Chondrocyte (in vitro differentiated cells): ENCODE measurements at regions not wholly inside any gene's neighbourhood (a gene's known extent, or its start where the extent isn't known, plus 50 kb on each side); places are given as distances from the start of the nearest gene placed in this dataset.

Experiments used
- DNase-seq: peaks from one replicate; pipeline ENCODE4 v3.0.0; 2021; ENCODE audit warnings: mixed read lengths, low spot score
- H3K27ac Mint-ChIP-seq: one replicate; pipeline ENCODE4 v1.8.0; 2021; ENCODE audit warnings: mild to moderate bottlenecking, moderate library complexity, mixed read lengths; ENCODE audit not compliant: unreplicated experiment
- H3K27me3 Mint-ChIP-seq: 2 replicates; pipeline ENCODE4 v1.8.0; 2021; ENCODE audit warnings: low read depth, mixed read lengths
- H3K36me3 Mint-ChIP-seq: 2 replicates; pipeline ENCODE4 v1.8.0; 2021; ENCODE audit warnings: low read depth, mixed read lengths
- H3K4me1 Mint-ChIP-seq: 2 replicates; pipeline ENCODE4 v1.8.0; 2021; ENCODE audit warnings: low read depth, mild to moderate bottlenecking, mixed read lengths
- H3K4me3 Mint-ChIP-seq: one replicate; pipeline ENCODE4 v1.8.0; 2021; ENCODE audit warnings: mild to moderate bottlenecking, moderate library complexity, mixed read lengths; ENCODE audit not compliant: unreplicated experiment
- H3K9me3 Mint-ChIP-seq: 2 replicates; pipeline ENCODE4 v1.8.0; 2021; ENCODE audit warnings: low read depth, mixed read lengths
- CTCF ChIP-seq: fragments of 200-600 bp; sonication (generic); IDR thresholded peaks from 2 replicates; pipeline ENCODE4 v1.5.0; 2021; ENCODE audit warnings: antibody characterized with exemption, mild to moderate bottlenecking, moderate library complexity

GRCh38 chr5:144017119-144017518, 153.3 kb downstream of the YIPF5 start:
- no peaks in the 10 kb centered on the region for H3K36me3 Mint-ChIP-seq
- peaks cover 2% of the 10 kb centered on the region for H3K27me3 Mint-ChIP-seq
- peaks cover 14% of the 10 kb centered on the region for H3K9me3 Mint-ChIP-seq
- DNase-seq: no peak
- H3K27ac Mint-ChIP-seq: no peak overlapping the region
- H3K4me3 Mint-ChIP-seq: no peak overlapping the region
- TF ChIP-seq CTCF: no peak
- peaks cover 6% of the 10 kb centered on the region for H3K4me1 Mint-ChIP-seq

DNA sequence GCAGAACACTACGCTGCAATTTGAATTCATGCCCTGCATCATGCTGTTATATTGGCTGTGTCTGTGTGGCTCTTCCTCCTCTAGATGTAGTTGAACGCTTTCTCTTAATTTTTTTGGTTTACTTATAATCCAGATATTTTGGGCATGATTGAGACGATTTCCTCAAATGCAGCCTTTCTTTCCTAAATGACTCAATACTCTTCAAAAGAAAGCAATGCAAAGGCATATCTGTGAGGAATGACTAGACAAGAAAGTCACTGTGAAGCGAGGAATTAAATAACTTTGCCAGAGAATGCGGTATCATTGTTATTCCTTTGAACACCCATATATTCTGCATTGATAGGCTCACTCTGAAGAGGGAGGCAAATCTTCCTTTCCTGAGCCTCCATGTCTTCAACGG, 152.8 kb downstream of the YIPF5 start:
- Mint-ChIP-seq H3K36me3 (peaks cover 2% of the 10 kb centered on the region), H3K9me3 (peaks cover 14% of the 10 kb centered on the region), H3K27me3 (peaks cover 2% of the 10 kb centered on the region), H3K27ac (no peak overlapping the region), H3K4me3 (no peak overlapping the region), H3K4me1 (peaks cover 6% of the 10 kb centered on the region)
- no peak for DNase-seq
- TF ChIP-seq CTCF: no peak

DNA sequence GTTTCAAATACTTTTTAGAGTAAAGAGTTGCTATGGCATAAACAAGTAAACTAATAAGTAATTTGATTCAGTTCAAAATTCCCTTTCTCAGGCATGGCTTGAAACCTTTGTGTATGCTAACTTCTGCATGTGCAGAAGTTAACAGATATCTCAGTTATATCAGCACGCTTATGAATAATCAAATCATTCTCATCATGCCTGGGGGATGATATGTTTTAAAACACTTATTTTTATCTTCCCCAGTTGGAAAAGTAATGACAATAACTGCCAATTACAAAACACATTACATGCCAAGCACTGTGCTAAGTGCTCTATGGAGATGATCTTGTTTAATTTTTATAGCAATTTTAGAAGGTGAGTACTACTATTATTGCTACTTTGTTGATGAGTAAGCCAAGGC, 146.4 kb downstream of the YIPF5 start:
- H3K9me3 Mint-ChIP-seq: peaks cover 3% of the 10 kb centered on the region
- peaks cover 2% of the 10 kb centered on the region for H3K36me3 Mint-ChIP-seq
- H3K4me1 Mint-ChIP-seq: peaks cover 16% of the 10 kb centered on the region
- no peak for DNase-seq
- TF ChIP-seq CTCF: no peak
- H3K27ac Mint-ChIP-seq: no peak overlapping the region
- no peak overlapping the region for H3K4me3 Mint-ChIP-seq
- no peaks in the 10 kb centered on the region for H3K27me3 Mint-ChIP-seq

GRCh38 chr5:144024545-144024944, 145.9 kb downstream of the YIPF5 start:
- no peak for DNase-seq
- Mint-ChIP-seq H3K9me3 (peaks cover 3% of the 10 kb centered on the region), H3K36me3 (peaks cover 2% of the 10 kb centered on the region), H3K4me3 (no peak overlapping the region), H3K4me1 (peaks cover 15% of the 10 kb centered on the region), H3K27ac (no peak overlapping the region), H3K27me3 (no peaks in the 10 kb centered on the region)
- no peak for TF ChIP-seq CTCF

DNA sequence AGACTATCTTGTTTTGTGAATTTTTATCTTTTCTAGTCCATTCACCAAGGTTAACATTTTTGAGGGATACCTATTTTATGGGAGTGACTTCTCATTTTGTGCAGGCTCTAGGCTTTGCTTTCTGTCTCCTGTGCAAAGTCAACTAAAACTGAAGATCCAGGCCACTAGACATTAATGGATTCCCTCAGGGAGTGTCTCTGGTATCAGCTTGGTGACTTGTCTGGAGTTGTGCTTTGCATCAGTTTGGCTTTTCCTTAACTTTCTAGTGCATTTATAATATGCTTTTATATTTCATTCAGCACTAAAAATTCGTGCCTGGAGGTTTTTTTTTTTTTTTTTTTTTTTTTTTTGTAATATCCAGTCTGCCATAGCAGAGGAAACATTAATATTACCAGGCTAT, 144.2 kb downstream of the YIPF5 start:
- TF ChIP-seq CTCF: no peak
- no peak overlapping the region for H3K27ac Mint-ChIP-seq
- no peak overlapping the region for H3K4me3 Mint-ChIP-seq
- H3K9me3 Mint-ChIP-seq: no peaks in the 10 kb centered on the region
- H3K27me3 Mint-ChIP-seq: no peaks in the 10 kb centered on the region
- peaks cover 15% of the 10 kb centered on the region for H3K4me1 Mint-ChIP-seq
- no peak for DNase-seq
- H3K36me3 Mint-ChIP-seq: peaks cover 2% of the 10 kb centered on the region
